ENCODE measurements at regions not wholly inside any gene's neighbourhood (a gene's known extent, or its start where the extent isn't known, plus 50 kb on each side); places are given as distances from the start of the nearest gene placed in this dataset.

GRCh38 chr18:22685788-22686187, 247.3 kb upstream of the RBBP8 start:
- TF ChIP-seq, protein P1, sequence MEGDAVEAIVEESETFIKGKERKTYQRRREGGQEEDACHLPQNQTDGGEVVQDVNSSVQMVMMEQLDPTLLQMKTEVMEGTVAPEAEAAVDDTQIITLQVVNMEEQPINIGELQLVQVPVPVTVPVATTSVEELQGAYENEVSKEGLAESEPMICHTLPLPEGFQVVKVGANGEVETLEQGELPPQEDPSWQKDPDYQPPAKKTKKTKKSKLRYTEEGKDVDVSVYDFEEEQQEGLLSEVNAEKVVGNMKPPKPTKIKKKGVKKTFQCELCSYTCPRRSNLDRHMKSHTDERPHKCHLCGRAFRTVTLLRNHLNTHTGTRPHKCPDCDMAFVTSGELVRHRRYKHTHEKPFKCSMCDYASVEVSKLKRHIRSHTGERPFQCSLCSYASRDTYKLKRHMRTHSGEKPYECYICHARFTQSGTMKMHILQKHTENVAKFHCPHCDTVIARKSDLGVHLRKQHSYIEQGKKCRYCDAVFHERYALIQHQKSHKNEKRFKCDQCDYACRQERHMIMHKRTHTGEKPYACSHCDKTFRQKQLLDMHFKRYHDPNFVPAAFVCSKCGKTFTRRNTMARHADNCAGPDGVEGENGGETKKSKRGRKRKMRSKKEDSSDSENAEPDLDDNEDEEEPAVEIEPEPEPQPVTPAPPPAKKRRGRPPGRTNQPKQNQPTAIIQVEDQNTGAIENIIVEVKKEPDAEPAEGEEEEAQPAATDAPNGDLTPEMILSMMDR (IDR thresholded peaks at IDR 0.05; ENCODE audit: low read length) = no peak
- TF ChIP-seq EZH2 (IDR thresholded peaks at IDR 0.05; ENCODE audit: borderline replicate concordance, low read length) = no peak
